OCI-LY1 (cell line): ENCODE measurements at regions not wholly inside any gene's neighbourhood (a gene's known extent, or its start where the extent isn't known, plus 50 kb on each side); places are given as distances from the start of the nearest gene placed in this dataset.

Source experiments
- H2AFZ ChIP-seq: fragments of 200-600 bp; sonication (generic), shearing (Covaris generic); 2 replicates; pipeline ENCODE4 v1.6.0; 2014; ENCODE audit warnings: antibody characterized with exemption, mild to moderate bottlenecking, low read length
- H3F3A ChIP-seq: fragments of 200-600 bp; sonication (generic), shearing (Covaris generic); 2 replicates; pipeline ENCODE4 v1.6.0; 2014; ENCODE audit warnings: mild to moderate bottlenecking, antibody characterized with exemption, low read length, moderate library complexity; ENCODE audit not compliant: insufficient read depth
- H3K27ac ChIP-seq: fragments of 200-600 bp; sonication (generic); 2 replicates; pipeline ENCODE4 v1.5.1; 2014; ENCODE audit warnings: low read length, mixed run types, mild to moderate bottlenecking, low read depth; ENCODE audit not compliant: poor library complexity, severe bottlenecking
- H3K27me3 ChIP-seq: fragments of 200-600 bp; sonication (generic); 2 replicates; pipeline ENCODE4 v1.6.0; 2014; ENCODE audit warnings: antibody characterized with exemption, mild to moderate bottlenecking, low read length, moderate library complexity; ENCODE audit not compliant: insufficient read depth
- H3K36me3 ChIP-seq: fragments of 200-600 bp; sonication (generic); 2 replicates; pipeline ENCODE4 v1.6.1; 2014; ENCODE audit warnings: mild to moderate bottlenecking, antibody characterized with exemption, low read length, moderate library complexity, mixed read lengths; ENCODE audit not compliant: insufficient read depth
- H3K4me1 ChIP-seq: fragments of 200-600 bp; sonication (generic); 2 replicates; pipeline ENCODE4 v1.5.1; 2014; ENCODE audit warnings: mild to moderate bottlenecking, low read length, moderate library complexity; ENCODE audit not compliant: insufficient read depth, severe bottlenecking
- H3K4me2 ChIP-seq: fragments of 200-600 bp; sonication (generic), shearing (Covaris generic); 2 replicates; pipeline ENCODE4 v1.6.1; 2014; ENCODE audit warnings: low read length
- H3K4me3 ChIP-seq: fragments of 200-600 bp; sonication (generic); 2 replicates; pipeline ENCODE4 v1.5.1; 2014; ENCODE audit warnings: low read length, low read depth, mild to moderate bottlenecking, mixed read lengths; ENCODE audit not compliant: poor library complexity, severe bottlenecking
- H3K79me2 ChIP-seq: fragments of 200-600 bp; shearing (Covaris generic); 2 replicates; pipeline ENCODE4 v1.6.1; 2016; ENCODE audit warnings: mixed run types, low read length, mixed read lengths; ENCODE audit not compliant: insufficient read depth
- H3K9ac ChIP-seq: fragments of 200-600 bp; sonication (generic), shearing (Covaris generic); 2 replicates; pipeline ENCODE4 v1.6.1; 2014; ENCODE audit warnings: mild to moderate bottlenecking, low read length, mixed read lengths
- H3K9me2 ChIP-seq: fragments of 200-600 bp; sonication (generic), shearing (Covaris generic); 2 replicates; pipeline ENCODE4 v1.6.1; 2014; ENCODE audit warnings: low read depth, mild to moderate bottlenecking, low read length, mixed read lengths
- H3K9me3 ChIP-seq: fragments of 200-600 bp; shearing (Covaris generic); 2 replicates; pipeline ENCODE4 v1.6.1; 2014; ENCODE audit warnings: low read length, mixed read lengths
- H4K20me1 ChIP-seq: fragments of 200-600 bp; sonication (generic), shearing (Covaris generic); 2 replicates; pipeline ENCODE4 v1.6.0; 2016; ENCODE audit warnings: mild to moderate bottlenecking, low read length; ENCODE audit not compliant: insufficient read depth
- EZH2 ChIP-seq: fragments of 200-600 bp; sonication (generic), shearing (Covaris generic); IDR thresholded peaks from 2 replicates; pipeline ENCODE4 v1.8.0; 2017; ENCODE audit warnings: borderline replicate concordance, mixed run types, mild to moderate bottlenecking, antibody characterized with exemption, low read length, moderate library complexity, mixed read lengths
- TF ChIP-seq, protein P1 (sequence below): fragments of 200-600 bp; sonication (generic), shearing (Covaris generic); IDR thresholded peaks from 2 replicates; pipeline ENCODE4 v1.5.1; 2017; ENCODE audit warnings: mild to moderate bottlenecking, antibody characterized with exemption, low read length, moderate library complexity, mixed read lengths

- Histone ChIP-seq H4K20me1 (no peaks in the 10 kb centered on the region), H3K4me1 (no peaks in the 10 kb centered on the region), H3K9ac (no peak overlapping the region), H3K27ac (no peak overlapping the region), H3K4me3 (no peak overlapping the region), H2AFZ (no peak overlapping the region), H3F3A (no peaks in the 10 kb centered on the region), H3K36me3 (no peaks in the 10 kb centered on the region), H3K79me2 (no peaks in the 10 kb centered on the region), H3K9me3 (no peaks in the 10 kb centered on the region), H3K4me2 (no peak overlapping the region), H3K27me3 (no peaks in the 10 kb centered on the region), H3K9me2 (no peaks in the 10 kb centered on the region)
- no peak for TF ChIP-seq EZH2
- TF ChIP-seq, protein P1, sequence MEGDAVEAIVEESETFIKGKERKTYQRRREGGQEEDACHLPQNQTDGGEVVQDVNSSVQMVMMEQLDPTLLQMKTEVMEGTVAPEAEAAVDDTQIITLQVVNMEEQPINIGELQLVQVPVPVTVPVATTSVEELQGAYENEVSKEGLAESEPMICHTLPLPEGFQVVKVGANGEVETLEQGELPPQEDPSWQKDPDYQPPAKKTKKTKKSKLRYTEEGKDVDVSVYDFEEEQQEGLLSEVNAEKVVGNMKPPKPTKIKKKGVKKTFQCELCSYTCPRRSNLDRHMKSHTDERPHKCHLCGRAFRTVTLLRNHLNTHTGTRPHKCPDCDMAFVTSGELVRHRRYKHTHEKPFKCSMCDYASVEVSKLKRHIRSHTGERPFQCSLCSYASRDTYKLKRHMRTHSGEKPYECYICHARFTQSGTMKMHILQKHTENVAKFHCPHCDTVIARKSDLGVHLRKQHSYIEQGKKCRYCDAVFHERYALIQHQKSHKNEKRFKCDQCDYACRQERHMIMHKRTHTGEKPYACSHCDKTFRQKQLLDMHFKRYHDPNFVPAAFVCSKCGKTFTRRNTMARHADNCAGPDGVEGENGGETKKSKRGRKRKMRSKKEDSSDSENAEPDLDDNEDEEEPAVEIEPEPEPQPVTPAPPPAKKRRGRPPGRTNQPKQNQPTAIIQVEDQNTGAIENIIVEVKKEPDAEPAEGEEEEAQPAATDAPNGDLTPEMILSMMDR = no peak
Measured at GRCh38 chr6:14974792-14975470, 270.9 kb upstream of the JARID2 start.

- Histone ChIP-seq H3K4me3 (no peak overlapping the region), H3F3A (no peaks in the 10 kb centered on the region), H2AFZ (no peak overlapping the region), H4K20me1 (no peaks in the 10 kb centered on the region), H3K27me3 (no peaks in the 10 kb centered on the region), H3K9me3 (no peaks in the 10 kb centered on the region), H3K79me2 (no peaks in the 10 kb centered on the region), H3K4me2 (no peak overlapping the region), H3K4me1 (no peaks in the 10 kb centered on the region), H3K27ac (no peak overlapping the region), H3K9ac (no peak overlapping the region), H3K9me2 (no peaks in the 10 kb centered on the region), H3K36me3 (no peaks in the 10 kb centered on the region)
- no peak for TF ChIP-seq EZH2
- TF ChIP-seq, protein P1 = no peak
Measured at GRCh38 chr6:14975471-14975817, 270.4 kb upstream of the JARID2 start.

DNA sequence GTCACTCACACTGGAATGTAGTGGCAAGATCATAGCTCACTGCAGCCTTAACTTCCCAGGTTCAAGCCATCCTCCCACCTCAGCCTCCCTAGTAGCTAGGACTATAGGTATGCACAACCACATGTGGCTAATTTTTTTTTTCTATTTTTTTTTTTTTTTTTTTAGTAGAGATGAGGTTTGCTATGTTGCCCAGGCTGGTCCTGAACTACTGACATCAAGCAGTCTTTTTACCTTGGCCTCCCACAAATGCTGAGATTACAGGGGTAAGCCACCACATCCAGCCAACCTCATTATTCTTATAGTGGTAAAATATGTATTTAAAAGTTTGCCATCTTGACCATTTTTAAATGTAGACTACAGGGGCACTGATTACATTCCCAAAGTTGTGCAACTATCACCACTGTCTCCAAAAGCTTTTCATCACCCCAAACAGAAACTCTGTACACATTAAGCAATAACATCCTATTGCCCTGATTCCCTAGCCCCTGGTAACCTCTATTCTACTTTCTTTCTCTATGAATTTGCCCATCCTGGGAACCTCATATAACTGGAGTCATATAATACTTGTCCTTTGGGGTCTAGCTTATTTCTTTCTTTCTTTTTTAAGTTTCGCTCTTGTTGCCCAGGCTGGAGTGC, 268.0 kb upstream of the JARID2 start:
- Histone ChIP-seq H4K20me1 (no peaks in the 10 kb centered on the region), H3K4me2 (no peak overlapping the region), H2AFZ (no peak overlapping the region), H3K4me3 (no peak overlapping the region), H3K79me2 (no peaks in the 10 kb centered on the region), H3K9me2 (no peaks in the 10 kb centered on the region), H3K27ac (no peak overlapping the region), H3F3A (no peaks in the 10 kb centered on the region), H3K9me3 (no peaks in the 10 kb centered on the region), H3K36me3 (no peaks in the 10 kb centered on the region), H3K27me3 (no peaks in the 10 kb centered on the region), H3K4me1 (no peaks in the 10 kb centered on the region), H3K9ac (no peak overlapping the region)
- TF ChIP-seq EZH2 = no peak
- TF ChIP-seq, protein P1 = no peak
